ENCODE measurements at regions not wholly inside any gene's neighbourhood (a gene's known extent, or its start where the extent isn't known, plus 50 kb on each side); places are given as distances from the start of the nearest gene placed in this dataset.
A peak's percentile ranks its signal among the peaks of the same experiment; 100 is the strongest.

DNA sequence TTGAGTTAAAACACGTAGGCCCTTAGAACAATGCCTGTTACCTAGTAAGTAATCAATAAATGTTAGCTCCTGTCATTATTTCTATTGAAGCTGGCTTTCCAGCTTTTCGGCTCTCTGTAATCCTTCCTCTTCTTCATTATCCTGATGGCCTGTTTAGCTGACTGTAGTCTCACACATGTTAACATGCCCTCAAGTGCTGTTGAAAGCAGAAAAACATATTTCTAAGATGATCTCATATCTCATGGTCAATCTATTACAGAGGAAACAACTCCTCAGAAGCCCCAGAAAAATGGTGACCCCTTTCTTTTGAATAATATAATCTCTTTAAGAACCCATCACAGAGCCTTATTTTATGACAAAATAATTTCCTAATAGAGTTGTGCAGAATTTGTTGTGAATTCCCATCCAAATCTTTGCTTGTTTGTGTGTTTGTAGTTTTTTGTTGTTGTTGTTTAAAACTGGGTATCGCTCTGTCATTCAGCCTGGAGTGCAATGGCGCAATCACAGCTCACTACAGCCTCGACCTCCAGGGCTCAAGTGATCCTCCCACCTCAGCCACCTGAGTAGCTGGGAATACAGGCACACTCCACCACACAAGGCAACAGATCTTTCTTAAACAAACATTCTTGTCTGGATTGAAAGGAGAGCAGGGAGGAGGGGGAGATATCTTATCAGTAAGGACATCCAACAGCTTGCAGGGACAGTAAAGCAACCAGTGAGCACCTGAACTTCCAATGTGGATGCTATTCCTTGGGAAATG is 242.5 kb upstream of the CAND1 start:
- Histone ChIP-seq H3K9me3 (ENCODE audit: severe bottlenecking) (no peaks in the 10 kb centered on the region), H3K27me3 (ENCODE audit: insufficient read depth, poor library complexity, severe bottlenecking) (peaks cover 6% of the 10 kb centered on the region), H3K36me3 (ENCODE audit: low read depth) (no peaks in the 10 kb centered on the region), H3K27ac (ENCODE audit: poor library complexity, severe bottlenecking) (no peak overlapping the region), H3K4me1 (ENCODE audit: insufficient read depth, poor library complexity, severe bottlenecking) (no peaks in the 10 kb centered on the region), H3K4me3 (ENCODE audit: severe bottlenecking) (no peak overlapping the region)
- no peak for DNase-seq (ENCODE audit: low spot score)
- no peak for ATAC-seq (ENCODE audit: low read depth)
- TF ChIP-seq, protein P1, sequence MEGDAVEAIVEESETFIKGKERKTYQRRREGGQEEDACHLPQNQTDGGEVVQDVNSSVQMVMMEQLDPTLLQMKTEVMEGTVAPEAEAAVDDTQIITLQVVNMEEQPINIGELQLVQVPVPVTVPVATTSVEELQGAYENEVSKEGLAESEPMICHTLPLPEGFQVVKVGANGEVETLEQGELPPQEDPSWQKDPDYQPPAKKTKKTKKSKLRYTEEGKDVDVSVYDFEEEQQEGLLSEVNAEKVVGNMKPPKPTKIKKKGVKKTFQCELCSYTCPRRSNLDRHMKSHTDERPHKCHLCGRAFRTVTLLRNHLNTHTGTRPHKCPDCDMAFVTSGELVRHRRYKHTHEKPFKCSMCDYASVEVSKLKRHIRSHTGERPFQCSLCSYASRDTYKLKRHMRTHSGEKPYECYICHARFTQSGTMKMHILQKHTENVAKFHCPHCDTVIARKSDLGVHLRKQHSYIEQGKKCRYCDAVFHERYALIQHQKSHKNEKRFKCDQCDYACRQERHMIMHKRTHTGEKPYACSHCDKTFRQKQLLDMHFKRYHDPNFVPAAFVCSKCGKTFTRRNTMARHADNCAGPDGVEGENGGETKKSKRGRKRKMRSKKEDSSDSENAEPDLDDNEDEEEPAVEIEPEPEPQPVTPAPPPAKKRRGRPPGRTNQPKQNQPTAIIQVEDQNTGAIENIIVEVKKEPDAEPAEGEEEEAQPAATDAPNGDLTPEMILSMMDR (IDR thresholded peaks at IDR 0.05; ENCODE audit: poor library complexity, severe bottlenecking): no peak

DNA sequence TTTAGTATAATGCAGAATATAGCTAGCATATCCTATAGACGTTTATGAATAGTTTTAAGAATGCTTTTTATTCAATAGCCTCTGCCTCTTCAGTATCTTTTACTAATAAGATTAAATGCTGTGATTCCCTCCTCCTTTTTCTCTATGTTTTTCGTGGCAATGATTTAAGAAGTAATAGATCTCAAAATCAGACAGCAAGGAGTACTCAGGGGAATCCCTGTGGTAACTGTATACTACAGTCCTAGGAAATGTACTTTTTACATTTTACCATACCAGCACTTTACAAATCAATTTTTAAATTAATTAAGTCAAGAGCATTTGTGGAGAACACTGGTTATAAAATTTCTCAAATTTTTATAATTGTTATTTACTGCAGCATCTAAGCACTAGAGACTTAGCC is 240.6 kb upstream of the CAND1 start:
- TF ChIP-seq, protein P1 (IDR thresholded peaks at IDR 0.05; ENCODE audit: poor library complexity, severe bottlenecking): no peak
- no peak overlapping the region for H3K27ac ChIP-seq (ENCODE audit: poor library complexity, severe bottlenecking)

GRCh38 chr12:67034110-67034879 is 234.9 kb upstream of the CAND1 start:
- Histone ChIP-seq H3K9me3 (ENCODE audit: severe bottlenecking) (no peaks in the 10 kb centered on the region), H3K4me3 (ENCODE audit: severe bottlenecking) (no peak overlapping the region), H3K27me3 (ENCODE audit: insufficient read depth, poor library complexity, severe bottlenecking) (no peaks in the 10 kb centered on the region), H3K4me1 (ENCODE audit: insufficient read depth, poor library complexity, severe bottlenecking) (peaks cover 14% of the 10 kb centered on the region), H3K27ac (ENCODE audit: poor library complexity, severe bottlenecking) (no peak overlapping the region), H3K36me3 (ENCODE audit: low read depth) (no peaks in the 10 kb centered on the region)
- DNase-seq (ENCODE audit: low spot score): peak; percentile 71
- TF ChIP-seq, protein P1 (IDR thresholded peaks at IDR 0.05; ENCODE audit: poor library complexity, severe bottlenecking): no peak
- ATAC-seq (ENCODE audit: low read depth): peak; percentile 97

More for the DNA sequence above, 240.6 kb upstream of the CAND1 start:
- ATAC-seq (ENCODE audit: low read depth) (no peak), DNase-seq (ENCODE audit: low spot score) (no peak)
- Histone ChIP-seq H3K36me3 (ENCODE audit: low read depth) (no peaks in the 10 kb centered on the region), H3K4me1 (ENCODE audit: insufficient read depth, poor library complexity, severe bottlenecking) (peaks cover 2% of the 10 kb centered on the region), H3K4me3 (ENCODE audit: severe bottlenecking) (no peak overlapping the region), H3K27me3 (ENCODE audit: insufficient read depth, poor library complexity, severe bottlenecking) (no peaks in the 10 kb centered on the region), H3K9me3 (ENCODE audit: severe bottlenecking) (no peaks in the 10 kb centered on the region)

DNA sequence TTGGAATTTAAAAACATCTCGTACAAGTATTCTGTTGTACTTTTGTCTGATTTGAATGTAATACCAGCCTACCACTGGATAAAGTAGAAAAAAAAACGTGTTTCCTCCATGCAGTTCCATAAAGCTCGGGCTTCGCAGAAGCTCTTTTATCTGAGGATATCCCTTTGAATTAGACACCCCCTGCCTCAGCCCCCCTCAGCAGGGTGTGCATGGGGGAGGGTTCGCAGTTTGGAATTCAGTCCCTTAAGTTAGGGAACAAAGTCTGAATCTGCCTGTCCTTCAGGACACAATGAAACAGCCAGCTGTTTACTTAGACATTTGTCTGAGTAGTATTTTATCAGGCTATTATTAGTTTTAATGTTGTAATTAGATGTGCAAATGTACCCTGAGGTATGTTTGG is 234.0 kb upstream of the CAND1 start:
- DNase-seq (ENCODE audit: low spot score) (no peak), ATAC-seq (ENCODE audit: low read depth) (no peak)
- H3K36me3 ChIP-seq (ENCODE audit: low read depth): no peaks in the 10 kb centered on the region
- no peaks in the 10 kb centered on the region for H3K27me3 ChIP-seq (ENCODE audit: insufficient read depth, poor library complexity, severe bottlenecking)
- peaks cover 14% of the 10 kb centered on the region for H3K4me1 ChIP-seq (ENCODE audit: insufficient read depth, poor library complexity, severe bottlenecking)
- no peak overlapping the region for H3K27ac ChIP-seq (ENCODE audit: poor library complexity, severe bottlenecking)
- no peaks in the 10 kb centered on the region for H3K9me3 ChIP-seq (ENCODE audit: severe bottlenecking)
- TF ChIP-seq, protein P1 (IDR thresholded peaks at IDR 0.05; ENCODE audit: poor library complexity, severe bottlenecking): no peak
- H3K4me3 ChIP-seq (ENCODE audit: severe bottlenecking): no peak overlapping the region
